ENCODE measurements at regions not wholly inside any gene's neighbourhood (a gene's known extent, or its start where the extent isn't known, plus 50 kb on each side); places are given as distances from the start of the nearest gene placed in this dataset.

GRCh38 chr10:113293167-113293566 lies 259.7 kb upstream of the HABP2 start:
- intact Hi-C loops (cut with DNase I; ENCODE audit: low total_unique reads), result no loop called here
- 83 to 86% methylated on average over 4 of the region's 4 CpGs for WGBS, 2 donors
- no peak for DNase-seq (ENCODE audit: low spot score in 2 of 2)
- TF ChIP-seq POLR2A (IDR thresholded peaks at IDR 0.05) (no peak), CTCF (IDR thresholded peaks at IDR 0.05) (no peak)
- H3K4me3 ChIP-seq (ENCODE audit: low read depth, poor library complexity, severe bottlenecking), result no peak overlapping the region

GRCh38 chr10:113294868-113295267 lies 258.0 kb upstream of the HABP2 start:
- intact Hi-C loops (cut with DNase I; ENCODE audit: low total_unique reads), result no loop called here
- WGBS, 2 donors, result 71 to 79% methylated on average over 3 of the region's 3 CpGs
- TF ChIP-seq CTCF (IDR thresholded peaks at IDR 0.05), result no peak
- no peak for TF ChIP-seq POLR2A (IDR thresholded peaks at IDR 0.05)
- no peak for DNase-seq (ENCODE audit: low spot score in 2 of 2)
- no peak overlapping the region for H3K4me3 ChIP-seq (ENCODE audit: low read depth, poor library complexity, severe bottlenecking)

- 80 to 86% methylated on average over 5 of the region's 5 CpGs for WGBS, 2 donors
- DNase-seq (ENCODE audit: low spot score in 2 of 2), result no peak
- no peak for TF ChIP-seq CTCF (IDR thresholded peaks at IDR 0.05)
- TF ChIP-seq POLR2A (IDR thresholded peaks at IDR 0.05), result no peak
Measured at GRCh38 chr10:113297226-113297625, 255.6 kb upstream of the HABP2 start.

GRCh38 chr10:113298616-113299015 lies 254.2 kb upstream of the HABP2 start:
- no peak overlapping the region for H3K4me3 ChIP-seq (ENCODE audit: low read depth, poor library complexity, severe bottlenecking)
- no peak for DNase-seq (ENCODE audit: low spot score in 2 of 2)
- 94 to 99% methylated on average over 6 of the region's 6 CpGs for WGBS, 2 donors
- intact Hi-C loops (cut with DNase I; ENCODE audit: low total_unique reads), result no loop called here
- TF ChIP-seq CTCF (IDR thresholded peaks at IDR 0.05) (no peak), POLR2A (IDR thresholded peaks at IDR 0.05) (no peak)

More at GRCh38 chr10:113297226-113297625, 255.6 kb upstream of the HABP2 start:
- intact Hi-C loops (cut with DNase I; ENCODE audit: low total_unique reads), result no loop called here
- H3K4me3 ChIP-seq (ENCODE audit: low read depth, poor library complexity, severe bottlenecking), result no peak overlapping the region

GRCh38 chr10:113300201-113300600 lies 252.7 kb upstream of the HABP2 start:
- intact Hi-C loops (cut with DNase I; ENCODE audit: low total_unique reads), result no loop called here
- TF ChIP-seq CTCF (IDR thresholded peaks at IDR 0.05), result no peak
- no peak for TF ChIP-seq POLR2A (IDR thresholded peaks at IDR 0.05)
- DNase-seq (ENCODE audit: low spot score in 2 of 2), result no peak
- H3K4me3 ChIP-seq (ENCODE audit: low read depth, poor library complexity, severe bottlenecking), result no peak overlapping the region

- 85 to 87% methylated on average over 3 of the region's 3 CpGs for WGBS, 2 donors
- intact Hi-C loops (cut with DNase I; ENCODE audit: low total_unique reads), result no loop called here
Measured at GRCh38 chr10:113300617-113301016, 252.2 kb upstream of the HABP2 start.

More at GRCh38 chr10:113300617-113301016, 252.2 kb upstream of the HABP2 start:
- DNase-seq (ENCODE audit: low spot score in 2 of 2), result no peak
- no peak overlapping the region for H3K4me3 ChIP-seq (ENCODE audit: low read depth, poor library complexity, severe bottlenecking)
- TF ChIP-seq CTCF (IDR thresholded peaks at IDR 0.05), result no peak

All from lower leg skin (tissue), 4 donors.